ENCODE measurements at regions not wholly inside any gene's neighbourhood (a gene's known extent, or its start where the extent isn't known, plus 50 kb on each side); places are given as distances from the start of the nearest gene placed in this dataset.
"Not testable (repeated sequence)": the region's sequence is repeated elsewhere in the genome, so short reads cannot be mapped to it uniquely, and the experiment has no call there.

DNA sequence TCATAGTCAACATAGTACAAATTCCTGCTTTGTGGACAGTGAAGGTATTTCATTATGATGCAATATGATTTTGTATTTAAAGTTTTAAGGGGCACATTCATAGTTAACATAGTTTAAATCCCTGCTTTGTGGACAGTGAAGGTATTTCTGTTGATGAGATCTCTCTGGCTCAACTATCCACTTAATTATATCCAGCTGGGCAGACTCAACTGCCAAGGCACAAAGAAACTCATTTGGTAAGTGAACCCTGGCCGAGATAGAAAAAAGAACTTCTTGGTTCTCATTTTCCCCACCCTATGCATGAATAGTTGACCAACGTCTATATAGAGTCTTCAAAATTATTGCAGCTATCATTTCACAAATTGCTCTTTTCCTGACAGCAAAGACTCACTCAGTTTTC, 1194.6 kb downstream of the NCAM2 start:
- BruUV-seq (replicated peaks) = no TSS peak
- Histone ChIP-seq H3K27ac (no peak overlapping the region), H3K36me3 (ENCODE audit: low read depth) (no peaks in the 10 kb centered on the region), H3K27me3 (ENCODE audit: insufficient read depth, low read depth) (no peaks in the 10 kb centered on the region), H3K4me2 (no peak overlapping the region), H3K79me2 (ENCODE audit: low read depth) (peaks cover 13% of the 10 kb centered on the region), H4K20me1 (ENCODE audit: insufficient read depth) (no peaks in the 10 kb centered on the region), H3K4me3 (no peak overlapping the region), H3F3A (ENCODE audit: insufficient read depth, low read depth) (no peaks in the 10 kb centered on the region), H3K9me2 (ENCODE audit: insufficient read depth) (no peaks in the 10 kb centered on the region), H3K9me3 (ENCODE audit: insufficient read depth, low read depth) (no peaks in the 10 kb centered on the region), H2AFZ (no peak overlapping the region), H3K4me1 (replicated peaks; ENCODE audit: insufficient read depth) (0 out of 2 replicates have a peak, but pooled peaks cover 3% of the 10 kb centered on the region)
- intact Hi-C loops (cut with micrococcal nuclease; ENCODE audit: unreplicated experiment) = no loop called here
- TF ChIP-seq EZH2 (IDR thresholded peaks at IDR 0.05; ENCODE audit: low read depth) = no peak
- TF ChIP-seq, protein P1, sequence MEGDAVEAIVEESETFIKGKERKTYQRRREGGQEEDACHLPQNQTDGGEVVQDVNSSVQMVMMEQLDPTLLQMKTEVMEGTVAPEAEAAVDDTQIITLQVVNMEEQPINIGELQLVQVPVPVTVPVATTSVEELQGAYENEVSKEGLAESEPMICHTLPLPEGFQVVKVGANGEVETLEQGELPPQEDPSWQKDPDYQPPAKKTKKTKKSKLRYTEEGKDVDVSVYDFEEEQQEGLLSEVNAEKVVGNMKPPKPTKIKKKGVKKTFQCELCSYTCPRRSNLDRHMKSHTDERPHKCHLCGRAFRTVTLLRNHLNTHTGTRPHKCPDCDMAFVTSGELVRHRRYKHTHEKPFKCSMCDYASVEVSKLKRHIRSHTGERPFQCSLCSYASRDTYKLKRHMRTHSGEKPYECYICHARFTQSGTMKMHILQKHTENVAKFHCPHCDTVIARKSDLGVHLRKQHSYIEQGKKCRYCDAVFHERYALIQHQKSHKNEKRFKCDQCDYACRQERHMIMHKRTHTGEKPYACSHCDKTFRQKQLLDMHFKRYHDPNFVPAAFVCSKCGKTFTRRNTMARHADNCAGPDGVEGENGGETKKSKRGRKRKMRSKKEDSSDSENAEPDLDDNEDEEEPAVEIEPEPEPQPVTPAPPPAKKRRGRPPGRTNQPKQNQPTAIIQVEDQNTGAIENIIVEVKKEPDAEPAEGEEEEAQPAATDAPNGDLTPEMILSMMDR (conservative IDR thresholded peaks at IDR 0.05) = no peak
- POLR2A ChIA-PET (ENCODE audit: unreplicated experiment) = no interaction called here
- CTCF ChIA-PET = no interaction called here
- DNase-seq = no peak

DNA sequence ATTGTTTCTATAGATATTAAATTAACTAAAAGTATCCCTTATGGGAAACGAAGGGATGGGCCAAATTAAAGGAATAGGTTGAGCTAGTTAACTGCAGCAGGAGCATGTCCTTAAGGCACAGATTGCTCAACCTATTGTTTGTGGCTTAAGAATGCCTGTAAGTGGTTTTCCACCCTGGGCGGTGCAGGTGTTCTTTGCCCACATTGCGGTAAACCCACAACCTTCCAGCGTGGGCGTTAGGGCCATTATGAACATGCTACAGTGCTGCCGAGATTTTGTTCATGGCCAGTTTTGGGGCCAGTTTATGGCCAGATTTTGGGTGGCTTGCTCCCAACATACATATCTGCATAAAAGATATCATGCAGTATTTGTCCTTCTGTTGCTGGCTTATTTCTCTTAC, 1196.8 kb downstream of the NCAM2 start:
- CTCF ChIA-PET; H3K36me3 ChIP-seq (ENCODE audit: low read depth); H3K27me3 ChIP-seq (ENCODE audit: insufficient read depth, low read depth); H3K9me3 ChIP-seq (ENCODE audit: insufficient read depth, low read depth); H4K20me1 ChIP-seq (ENCODE audit: insufficient read depth); BruUV-seq (replicated peaks); intact Hi-C loops (cut with micrococcal nuclease; ENCODE audit: unreplicated experiment); H3K4me2 ChIP-seq; H3K9me2 ChIP-seq (ENCODE audit: insufficient read depth); H3K4me1 ChIP-seq (replicated peaks; ENCODE audit: insufficient read depth); DNase-seq; H3K79me2 ChIP-seq (ENCODE audit: low read depth); H2AFZ ChIP-seq; H3F3A ChIP-seq (ENCODE audit: insufficient read depth, low read depth); POLR2A ChIA-PET (ENCODE audit: unreplicated experiment); H3K4me3 ChIP-seq; H3K27ac ChIP-seq: not testable (repeated sequence)

DNA sequence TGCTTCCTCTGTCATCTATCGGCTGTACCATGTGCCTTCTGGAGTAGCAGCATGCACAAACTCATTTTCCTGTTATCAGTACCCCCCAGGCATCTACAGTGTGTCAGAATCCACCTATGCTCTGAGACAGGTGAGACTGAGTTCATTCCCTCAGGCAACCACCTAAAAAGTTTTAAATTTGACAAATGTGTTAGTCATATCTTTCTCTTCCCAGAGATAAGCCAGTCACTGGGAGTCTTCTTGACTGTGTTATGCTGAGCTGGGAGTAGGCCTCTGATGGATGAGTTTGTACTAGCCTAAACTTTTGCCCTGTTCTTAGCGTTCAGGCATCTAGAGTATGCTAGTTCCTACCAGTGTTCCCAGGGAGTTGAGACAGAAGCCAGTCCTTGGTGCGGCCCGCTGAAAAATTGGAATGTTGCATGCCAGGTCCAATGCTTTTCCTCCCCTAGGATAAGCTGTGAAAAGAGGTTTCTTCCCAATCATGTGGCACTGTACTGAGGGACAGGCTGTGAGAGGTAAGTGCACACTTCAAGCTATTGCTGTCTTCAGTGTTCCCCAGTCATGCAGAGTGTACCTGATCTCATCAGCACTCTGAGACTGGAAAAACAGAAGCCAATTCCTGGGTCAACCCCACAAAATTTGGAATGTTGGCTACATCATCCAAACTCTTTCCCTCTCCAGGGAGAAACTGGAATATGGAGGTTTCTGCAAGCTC, 1202.3 kb downstream of the NCAM2 start:
- Histone ChIP-seq H3K27me3 (ENCODE audit: insufficient read depth, low read depth) (no peaks in the 10 kb centered on the region), H3K4me3 (no peak overlapping the region), H3F3A (ENCODE audit: insufficient read depth, low read depth) (no peaks in the 10 kb centered on the region), H3K4me1 (replicated peaks; ENCODE audit: insufficient read depth) (no peaks in the 10 kb centered on the region), H3K79me2 (ENCODE audit: low read depth) (no peaks in the 10 kb centered on the region), H3K9me2 (ENCODE audit: insufficient read depth) (no peaks in the 10 kb centered on the region), H3K9me3 (ENCODE audit: insufficient read depth, low read depth) (no peaks in the 10 kb centered on the region), H3K4me2 (no peak overlapping the region), H2AFZ (no peak overlapping the region), H3K27ac (no peak overlapping the region), H3K36me3 (ENCODE audit: low read depth) (no peaks in the 10 kb centered on the region), H4K20me1 (ENCODE audit: insufficient read depth) (no peaks in the 10 kb centered on the region)
- no TSS peak for BruUV-seq (replicated peaks)
- CTCF ChIA-PET = no interaction called here
- intact Hi-C loops (cut with micrococcal nuclease; ENCODE audit: unreplicated experiment) = no loop called here
- DNase-seq = no peak
- POLR2A ChIA-PET (ENCODE audit: unreplicated experiment) = no interaction called here
- no peak for TF ChIP-seq EZH2 (IDR thresholded peaks at IDR 0.05; ENCODE audit: low read depth)
- TF ChIP-seq, protein P1 (conservative IDR thresholded peaks at IDR 0.05) = no peak

DNA sequence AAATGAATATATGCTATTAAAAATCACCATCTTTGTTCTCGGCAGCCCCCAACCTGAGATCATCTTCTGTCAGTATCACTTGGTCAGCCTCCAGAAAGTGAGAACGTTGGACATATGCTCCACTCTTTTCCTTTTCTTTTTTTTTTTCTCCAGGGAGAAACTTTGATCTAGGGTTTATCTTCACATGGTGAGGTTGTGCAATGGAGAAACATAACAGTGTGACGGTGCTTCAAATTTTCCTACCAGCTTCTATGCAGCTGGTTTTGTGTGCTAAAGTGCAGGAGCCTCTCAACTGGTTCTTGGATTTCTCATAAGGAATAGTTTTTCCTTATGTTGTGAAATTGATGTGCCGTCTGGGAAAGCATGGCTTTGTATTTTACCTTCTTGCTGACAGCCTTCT, 1202.9 kb downstream of the NCAM2 start:
- Histone ChIP-seq H3K4me2 (no peak overlapping the region), H2AFZ (no peak overlapping the region), H3K9me3 (ENCODE audit: insufficient read depth, low read depth) (no peaks in the 10 kb centered on the region), H4K20me1 (ENCODE audit: insufficient read depth) (no peaks in the 10 kb centered on the region), H3K9me2 (ENCODE audit: insufficient read depth) (no peaks in the 10 kb centered on the region), H3K36me3 (ENCODE audit: low read depth) (no peaks in the 10 kb centered on the region), H3F3A (ENCODE audit: insufficient read depth, low read depth) (no peaks in the 10 kb centered on the region), H3K27ac (no peak overlapping the region), H3K4me1 (replicated peaks; ENCODE audit: insufficient read depth) (no peaks in the 10 kb centered on the region), H3K27me3 (ENCODE audit: insufficient read depth, low read depth) (no peaks in the 10 kb centered on the region), H3K79me2 (ENCODE audit: low read depth) (no peaks in the 10 kb centered on the region), H3K4me3 (no peak overlapping the region)
- DNase-seq = no peak
- ChIA-PET CTCF (no interaction called here), POLR2A (ENCODE audit: unreplicated experiment) (no interaction called here)
- intact Hi-C loops (cut with micrococcal nuclease; ENCODE audit: unreplicated experiment) = no loop called here
- no peak for TF ChIP-seq EZH2 (IDR thresholded peaks at IDR 0.05; ENCODE audit: low read depth)
- TF ChIP-seq, protein P1 (conservative IDR thresholded peaks at IDR 0.05) = no peak
- BruUV-seq (replicated peaks) = no TSS peak
